Transverse colon (tissue), 4 donors: ENCODE measurements at regions not wholly inside any gene's neighbourhood (a gene's known extent, or its start where the extent isn't known, plus 50 kb on each side); places are given as distances from the start of the nearest gene placed in this dataset.

ENCODE experiments used
- DNase-seq: peaks from one replicate; pipeline ENCODE4 v3.0.0-alpha.2; 2019
- H3K27ac ChIP-seq, 4 donors: fragments of 200-600 bp; sonication (generic); 2 replicates each; pipeline ENCODE4 v1.5.1; 2016 to 2018; ENCODE audit warnings: inconsistent platforms in 4 of 4
- H3K27me3 ChIP-seq: fragments of 200-600 bp; sonication (generic); 2 replicates; pipeline ENCODE4 v1.5.1; 2017; ENCODE audit warnings: inconsistent platforms
- H3K36me3 ChIP-seq, 4 donors: fragments of 200-600 bp; sonication (generic); 2 replicates each; pipeline ENCODE4 v1.5.1; 2017 to 2019; ENCODE audit warnings: inconsistent platforms in 4 of 4
- H3K4me1 ChIP-seq, 4 donors: fragments of 200-600 bp; sonication (generic); 2 replicates each; pipeline ENCODE4 v1.5.1; 2017 to 2020; ENCODE audit warnings: inconsistent platforms in 4 of 4
- H3K4me3 ChIP-seq, 4 donors: fragments of 200-600 bp; sonication (generic); 1 replicate in 1 of 4; 2 replicates in 3 of 4; pipeline versions ENCODE4 v1.5.1 to v1.6.1; 2017 to 2019; ENCODE audit warnings: inconsistent platforms in 4 of 4
- H3K9me3 ChIP-seq, 2 donors: fragments of 200-600 bp; sonication (generic); 2 replicates each; pipeline ENCODE4 v1.5.1; 2017 to 2019; ENCODE audit warnings: inconsistent platforms in 2 of 2
- CTCF ChIP-seq, 5 experiments: fragments of 200-600 bp in 3 of 5; fragments of 450-650 bp in 2 of 5; sonication (generic) in 3 of 5; IDR thresholded peaks; 1 replicate in 2 of 5; 2 replicates in 3 of 5; pipeline ENCODE4 v1.5.1; 2016 to 2017; ENCODE audit warnings: antibody characterized with exemption in 5 of 5, inconsistent platforms in 3 of 5, mild to moderate bottlenecking in 2 of 5, moderate library complexity in 1 of 5
- EP300 ChIP-seq: sonication (generic); formaldehyde crosslinking; IDR thresholded peaks from one replicate; pipeline ENCODE4 v1.6.1; 2017; ENCODE audit warnings: antibody characterized with exemption, low read depth
- POLR2A ChIP-seq: fragments of 450-650 bp; IDR thresholded peaks from one replicate; pipeline ENCODE4 v1.6.1; 2016; ENCODE audit warnings: antibody characterized with exemption, mild to moderate bottlenecking, moderate library complexity
- POLR2AphosphoS5 ChIP-seq, 3 donors: sonication (generic); formaldehyde crosslinking; IDR thresholded peaks; one replicate each; pipeline ENCODE4 v1.6.1; 2016; ENCODE audit warnings: antibody characterized with exemption in 3 of 3
- WGBS, 2 donors: methylation state at CpG; one replicate each; pipeline ENCODE4 v1.1.5; 2018; ENCODE audit warnings: low coverage in 1 of 2; 5-methylcytosine and 5-hydroxymethylcytosine counted together
- in situ Hi-C, 4 donors: fragments of 200-750 bp; cut with MboI; loops; one replicate each; pipeline versions ENCODE4 v1.15.0 to v1.15.1; 2017; ENCODE audit warnings: low sequenced_read_pairs in 3 of 4, low pct_ligation_motif_present in 1 of 4, low pct_unique_long_range_greater_than_20kb in 1 of 4
- intact Hi-C: fragments of 100-400 bp; cut with DNase I; formaldehyde crosslinking; loops from one replicate; pipeline ENCODE4 v1.15.1; 2023; ENCODE audit warnings: low total_unique reads

- no peaks in the 10 kb centered on the region for H3K4me1 ChIP-seq
- WGBS, 2 donors: 83 to 100% methylated on average over 3 to 8 of the region's 8 CpGs
- H3K9me3 ChIP-seq: peaks cover 7 to 13% of the 10 kb centered on the region in 2 donors
- no peak overlapping the region for H3K4me3 ChIP-seq
- TF ChIP-seq EP300 (no peak), POLR2A (no peak)
- in situ Hi-C loops (no loop called here), intact Hi-C loops (no loop called here)
- H3K27ac ChIP-seq: no peak overlapping the region
- no peak for DNase-seq
- H3K27me3 ChIP-seq: no peaks in the 10 kb centered on the region
- no peaks in the 10 kb centered on the region for H3K36me3 ChIP-seq
Observed at GRCh38 chr7:145916776-145917175, 199.8 kb upstream of the CNTNAP2 start.

DNA sequence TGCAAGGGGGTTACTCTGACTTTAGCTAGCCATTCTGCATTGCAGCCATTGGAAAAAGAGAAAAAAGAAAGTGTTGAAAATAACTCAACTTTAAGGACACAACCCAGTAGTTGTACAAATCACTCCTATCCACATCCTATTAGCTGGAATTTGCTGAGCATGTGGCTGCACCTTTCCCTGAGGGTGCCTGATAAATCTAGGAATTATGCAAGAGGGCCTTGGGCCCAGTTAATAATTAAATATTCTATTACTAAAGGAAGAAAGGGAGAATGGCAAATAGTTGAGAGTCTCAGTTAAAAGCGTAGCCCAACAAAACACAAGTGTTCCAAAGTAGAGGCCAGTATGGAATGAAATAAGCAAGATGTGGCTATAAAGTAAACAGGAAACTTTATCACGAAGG is 200.9 kb upstream of the CNTNAP2 start:
- Histone ChIP-seq H3K27me3 (no peaks in the 10 kb centered on the region), H3K4me1 (no peaks in the 10 kb centered on the region), H3K9me3 (peaks cover 7 to 13% of the 10 kb centered on the region in 2 donors), H3K4me3 (no peak overlapping the region), H3K36me3 (no peaks in the 10 kb centered on the region), H3K27ac (no peak overlapping the region)
- 38 to 51% methylated on average over 2 of the region's 2 CpGs for WGBS, 2 donors
- no peak for TF ChIP-seq POLR2AphosphoS5 (IDR thresholded peaks at IDR 0.05)
- TF ChIP-seq EP300: no peak
- TF ChIP-seq POLR2A: no peak
- TF ChIP-seq CTCF (IDR thresholded peaks at IDR 0.05): no peak
- DNase-seq: no peak
- intact Hi-C loops (no loop called here), in situ Hi-C loops (no loop called here)

DNA sequence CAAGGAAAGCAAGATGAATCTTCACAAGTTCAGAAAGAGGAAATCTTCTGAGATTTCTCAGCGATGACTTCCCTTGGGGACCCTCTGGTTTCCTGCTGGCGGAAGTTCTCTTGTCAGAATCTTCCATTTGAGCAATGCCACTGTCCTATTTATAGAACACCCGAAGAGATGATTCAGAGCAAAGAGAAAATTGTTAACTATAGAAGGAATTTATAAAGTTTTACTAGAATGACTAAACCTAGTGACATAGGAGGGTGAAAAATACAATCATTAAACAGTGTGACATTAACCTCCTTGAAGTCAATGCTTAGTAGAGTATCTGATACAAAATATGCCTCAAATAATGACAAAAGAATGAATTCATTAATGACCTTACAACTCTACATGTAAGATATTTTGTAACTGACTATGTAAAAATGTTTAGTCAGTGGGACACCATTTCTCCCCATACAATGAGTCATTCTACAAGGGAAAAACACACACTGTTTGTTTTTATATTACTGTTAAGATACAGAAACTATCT is 206.5 kb upstream of the CNTNAP2 start:
- Histone ChIP-seq H3K27ac (no peak overlapping the region), H3K36me3 (no peaks in the 10 kb centered on the region), H3K4me1 (no peaks in the 10 kb centered on the region), H3K9me3 (no peaks in the 10 kb centered on the region), H3K27me3 (no peaks in the 10 kb centered on the region), H3K4me3 (no peak overlapping the region)
- DNase-seq: no peak
- TF ChIP-seq CTCF (IDR thresholded peaks at IDR 0.05) (no peak), POLR2AphosphoS5 (IDR thresholded peaks at IDR 0.05) (no peak), POLR2A (no peak), EP300 (no peak)
- 50 to 53% methylated on average over 3 of the region's 3 CpGs for WGBS, 2 donors
- in situ Hi-C loops: no loop called here
- intact Hi-C loops: no loop called here

GRCh38 chr7:145903658-145904057 is 212.9 kb upstream of the CNTNAP2 start:
- no peaks in the 10 kb centered on the region for H3K4me1 ChIP-seq
- DNase-seq: no peak
- in situ Hi-C loops (no loop called here), intact Hi-C loops (no loop called here)
- TF ChIP-seq CTCF (IDR thresholded peaks at IDR 0.05) (no peak), POLR2A (no peak), POLR2AphosphoS5 (IDR thresholded peaks at IDR 0.05) (no peak), EP300 (no peak)
- no peaks in the 10 kb centered on the region for H3K27me3 ChIP-seq
- H3K36me3 ChIP-seq: no peaks in the 10 kb centered on the region
- H3K9me3 ChIP-seq: peaks cover 3 to 7% of the 10 kb centered on the region in 2 donors
- no peak overlapping the region for H3K27ac ChIP-seq
- H3K4me3 ChIP-seq: no peak overlapping the region

GRCh38 chr7:145902123-145902522 is 214.5 kb upstream of the CNTNAP2 start:
- TF ChIP-seq CTCF (IDR thresholded peaks at IDR 0.05) (no peak), POLR2AphosphoS5 (IDR thresholded peaks at IDR 0.05) (no peak), EP300 (no peak), POLR2A (no peak)
- DNase-seq: no peak
- in situ Hi-C loops: no loop called here

More at GRCh38 chr7:145902123-145902522, 214.5 kb upstream of the CNTNAP2 start:
- Histone ChIP-seq H3K27ac (no peak overlapping the region), H3K36me3 (no peaks in the 10 kb centered on the region), H3K9me3 (peaks cover 3 to 7% of the 10 kb centered on the region in 2 donors), H3K4me3 (no peak overlapping the region), H3K27me3 (no peaks in the 10 kb centered on the region), H3K4me1 (no peaks in the 10 kb centered on the region)
- intact Hi-C loops: no loop called here
- WGBS, 2 donors: 52% methylated on average over 3 of the region's 3 CpGs; no CpG with 5 or more reads in 1 of the 2 donors
